B cell (primary cell): ENCODE measurements at regions not wholly inside any gene's neighbourhood (a gene's known extent, or its start where the extent isn't known, plus 50 kb on each side); places are given as distances from the start of the nearest gene placed in this dataset.

Source experiments
- ATAC-seq: fragments of 200-7000 bp; cut with Tn5 transposase; one replicate; pipeline ENCODE4 v1.10.0; 2021; ENCODE audit warnings: low read depth, mild to moderate bottlenecking, moderate number of reproducible peaks, moderate library complexity
- CTCF ChIA-PET: fragments of 350-600 bp; sonication (Branson Sonifier 250); formaldehyde crosslinking; loops from one replicate; lab custom pipeline; 2021; ENCODE audit warnings: antibody characterized with exemption, inconsistent platforms; lab: Charles Lee
- POLR2A ChIA-PET: fragments of 350-600 bp; sonication (Branson Sonifier 250); formaldehyde crosslinking; loops from one replicate; lab custom pipeline; 2021; ENCODE audit warnings: antibody characterized with exemption; lab: Charles Lee
- DNase-seq: peaks from one replicate; pipeline ENCODE4 v3.0.0; 2013
- H2AFZ ChIP-seq: 2 replicates; pipeline ENCODE4 v1.6.1; 2012; ENCODE audit warnings: mild to moderate bottlenecking, low read depth, low read length; ENCODE audit not compliant: insufficient read depth, poor library complexity, severe bottlenecking
- H3K27ac ChIP-seq, 2 donors: 1 replicate in 1 of 2; 2 replicates in 1 of 2; pipeline ENCODE4 v1.5.1; 2012 to 2013; ENCODE audit warnings: low read length in 2 of 2, mild to moderate bottlenecking in 2 of 2, moderate library complexity in 1 of 2
- H3K27me3 ChIP-seq, 4 experiments: fragments of 200-600 bp in 1 of 4; sonication (generic) in 1 of 4; replicated peaks in 1 of 4; 1 replicate in 2 of 4; 2 replicates in 2 of 4; pipeline versions ENCODE4 v1.6.1 to v1.7.0; 2013 to 2016; ENCODE audit warnings: low read length in 3 of 4, mild to moderate bottlenecking in 2 of 4, mixed read lengths in 1 of 4, moderate library complexity in 1 of 4; ENCODE audit not compliant: insufficient read depth in 4 of 4, control insufficient read depth in 3 of 4; ENCODE audit errors: control extremely low read depth in 1 of 4
- H3K36me3 ChIP-seq, 2 experiments: replicated peaks in 1 of 2; 1 replicate in 1 of 2; 2 replicates in 1 of 2; pipeline versions ENCODE4 v1.6.1 to v1.7.1; 2013; ENCODE audit warnings: low read length in 1 of 2; ENCODE audit not compliant: insufficient read depth in 2 of 2, control insufficient read depth in 1 of 2; ENCODE audit errors: control extremely low read depth in 1 of 2, extremely low read depth in 1 of 2
- H3K4me1 ChIP-seq, 2 donors: fragments of 200-600 bp in 1 of 2; sonication (generic) in 1 of 2; 1 replicate in 1 of 2; 2 replicates in 1 of 2; pipeline versions ENCODE4 v1.5.1 to v1.6.1; 2013 to 2017; ENCODE audit warnings: low read length in 2 of 2; ENCODE audit not compliant: control insufficient read depth in 2 of 2, insufficient read depth in 2 of 2
- H3K4me2 ChIP-seq: replicated peaks from 2 replicates; pipeline ENCODE3; 2012; ENCODE audit warnings: mild to moderate bottlenecking, low read depth, low read length; ENCODE audit not compliant: poor library complexity, severe bottlenecking
- H3K4me3 ChIP-seq, 5 experiments: fragments of 200-600 bp in 1 of 5; sonication (generic) in 1 of 5; 1 replicate in 3 of 5; 2 replicates in 2 of 5; pipeline versions ENCODE4 v1.5.1 to v1.7.0; 2011 to 2016; ENCODE audit warnings: low read length in 4 of 5, mild to moderate bottlenecking in 4 of 5, low read depth in 2 of 5, control low read depth in 1 of 5, moderate library complexity in 1 of 5; ENCODE audit not compliant: insufficient read depth in 1 of 5; ENCODE audit errors: control extremely low read depth in 1 of 5, extremely low read depth in 1 of 5
- H3K79me2 ChIP-seq: fragments of 200-600 bp; sonication (generic); one replicate; pipeline ENCODE4 v1.6.0; 2016; ENCODE audit warnings: low read length; ENCODE audit not compliant: control insufficient read depth, insufficient read depth
- H3K9ac ChIP-seq: fragments of 200-600 bp; sonication (generic); 2 replicates; pipeline ENCODE4 v1.6.1; 2017; ENCODE audit warnings: mild to moderate bottlenecking, low read length, moderate library complexity
- H3K9me3 ChIP-seq, 3 donors: one replicate each; pipeline versions ENCODE4 v1.6.1 to v1.7.1; 2013; ENCODE audit warnings: low read length in 2 of 3; ENCODE audit not compliant: control insufficient read depth in 2 of 3, insufficient read depth in 1 of 3; ENCODE audit errors: control extremely low read depth in 1 of 3
- H4K20me1 ChIP-seq: 2 replicates; pipeline ENCODE4 v1.6.0; 2012; ENCODE audit warnings: mild to moderate bottlenecking, low read length; ENCODE audit not compliant: insufficient read depth, control insufficient read depth, poor library complexity, severe bottlenecking
- H3K27ac Mint-ChIP-seq: one replicate; pipeline ENCODE4 v1.8.0; 2021; ENCODE audit warnings: mixed read lengths
- H3K27me3 Mint-ChIP-seq: one replicate; pipeline ENCODE4 v1.8.0; 2021; ENCODE audit warnings: mixed read lengths
- H3K4me1 Mint-ChIP-seq: one replicate; pipeline ENCODE4 v1.8.0; 2021; ENCODE audit warnings: mixed read lengths
- H3K4me3 Mint-ChIP-seq: one replicate; pipeline ENCODE4 v1.8.0; 2021; ENCODE audit warnings: mixed read lengths
- H3K9me3 Mint-ChIP-seq: one replicate; pipeline ENCODE4 v1.8.0; 2022; ENCODE audit warnings: mixed read lengths; ENCODE audit not compliant: insufficient read depth
- CTCF ChIP-seq: fragments of 200-600 bp; IDR thresholded peaks from one replicate; pipeline ENCODE4 v1.8.0; 2022; ENCODE audit warnings: antibody characterized with exemption, mild to moderate bottlenecking
- EZH2 ChIP-seq: IDR thresholded peaks from 2 replicates; pipeline ENCODE4 v1.6.1; 2012; ENCODE audit warnings: borderline replicate concordance, low read depth, mild to moderate bottlenecking, moderate library complexity, low read length; ENCODE audit not compliant: insufficient read depth, poor library complexity, severe bottlenecking
- WGBS: methylation state at CpG from one replicate; pipeline ENCODE4 v1.1.5; 2013; ENCODE audit warnings: missing lambda C conversion rate; ENCODE audit not compliant: insufficient coverage; 5-methylcytosine and 5-hydroxymethylcytosine counted together
- intact Hi-C: fragments of 100-400 bp; cut with micrococcal nuclease; formaldehyde crosslinking; loops from one replicate; pipeline ENCODE4 v1.10.0; 2022

GRCh38 chr4:92091335-92091734 lies 212.4 kb upstream of the GRID2 start:
- H3K9ac ChIP-seq, result no peak overlapping the region
- H3K27me3 ChIP-seq, result no peaks in the 10 kb centered on the region
- no peaks in the 10 kb centered on the region for H3K4me1 Mint-ChIP-seq
- no peak overlapping the region for H3K27ac Mint-ChIP-seq
- no peak overlapping the region for H2AFZ ChIP-seq
- H3K36me3 ChIP-seq, result no peaks in the 10 kb centered on the region
- no peak overlapping the region for H3K4me2 ChIP-seq
- CTCF ChIA-PET, result no interaction called here
- no peak overlapping the region for H3K4me3 Mint-ChIP-seq
- DNase-seq (no peak), ATAC-seq (no peak)
- POLR2A ChIA-PET, result no interaction called here
- no peaks in the 10 kb centered on the region for H3K4me1 ChIP-seq
- TF ChIP-seq EZH2 (no peak), CTCF (no peak)
- H3K4me3 ChIP-seq, result no peak overlapping the region
- no peak overlapping the region for H3K27ac ChIP-seq
- peaks cover 2% of the 10 kb centered on the region for H3K9me3 Mint-ChIP-seq
- intact Hi-C loops, result no loop called here
- no peaks in the 10 kb centered on the region for H3K9me3 ChIP-seq
- no peaks in the 10 kb centered on the region for H3K79me2 ChIP-seq
- 91% methylated on average over 5 of the region's 6 CpGs for WGBS
- no peaks in the 10 kb centered on the region for H3K27me3 Mint-ChIP-seq
- H4K20me1 ChIP-seq, result no peaks in the 10 kb centered on the region

GRCh38 chr4:92099861-92100260 lies 203.9 kb upstream of the GRID2 start:
- Histone ChIP-seq H3K9ac (no peak overlapping the region), H3K4me3 (no peak overlapping the region), H3K79me2 (no peaks in the 10 kb centered on the region), H3K9me3 (peaks cover 0 to 1% (median 0%) of the 10 kb centered on the region in 3 donors), H3K4me2 (no peak overlapping the region), H4K20me1 (no peaks in the 10 kb centered on the region), H3K27me3 (no peaks in the 10 kb centered on the region), H3K27ac (no peak overlapping the region), H3K36me3 (no peaks in the 10 kb centered on the region), H3K4me1 (no peaks in the 10 kb centered on the region), H2AFZ (no peak overlapping the region)
- Mint-ChIP-seq H3K9me3 (no peaks in the 10 kb centered on the region), H3K4me3 (no peak overlapping the region), H3K27me3 (no peaks in the 10 kb centered on the region), H3K4me1 (no peaks in the 10 kb centered on the region), H3K27ac (no peak overlapping the region)
- WGBS, result 78% methylated on average over 2 of the region's 2 CpGs
- DNase-seq (no peak), ATAC-seq (no peak)
- TF ChIP-seq CTCF, result no peak
- TF ChIP-seq EZH2, result no peak
- intact Hi-C loops, result no loop called here
- ChIA-PET CTCF (no interaction called here), POLR2A (no interaction called here)
